GM12865 (cell line): ENCODE measurements at regions not wholly inside any gene's neighbourhood (a gene's known extent, or its start where the extent isn't known, plus 50 kb on each side); places are given as distances from the start of the nearest gene placed in this dataset.
"Not testable (repeated sequence)": the region's sequence is repeated elsewhere in the genome, so short reads cannot be mapped to it uniquely, and the experiment has no call there.

Experiments used
- DNase-seq: peaks from one replicate; pipeline ENCODE4 v3.0.0; 2010; ENCODE audit warnings: low read depth
- H3K4me3 ChIP-seq: 2 replicates; pipeline ENCODE4 v1.5.1; 2011; ENCODE audit warnings: mild to moderate bottlenecking, low read depth, low read length, control low read depth
- CTCF ChIP-seq: IDR thresholded peaks from 2 replicates; pipeline ENCODE4 v1.5.1; 2011; ENCODE audit warnings: low read length, control low read depth, low read depth, inconsistent platforms; ENCODE audit not compliant: insufficient read depth; ENCODE audit errors: missing control alignments

- no peak overlapping the region for H3K4me3 ChIP-seq
- no peak for DNase-seq
- TF ChIP-seq CTCF: no peak
Measured at GRCh38 chr11:134940441-134941126, 528.5 kb upstream of the B3GAT1 start.

DNA sequence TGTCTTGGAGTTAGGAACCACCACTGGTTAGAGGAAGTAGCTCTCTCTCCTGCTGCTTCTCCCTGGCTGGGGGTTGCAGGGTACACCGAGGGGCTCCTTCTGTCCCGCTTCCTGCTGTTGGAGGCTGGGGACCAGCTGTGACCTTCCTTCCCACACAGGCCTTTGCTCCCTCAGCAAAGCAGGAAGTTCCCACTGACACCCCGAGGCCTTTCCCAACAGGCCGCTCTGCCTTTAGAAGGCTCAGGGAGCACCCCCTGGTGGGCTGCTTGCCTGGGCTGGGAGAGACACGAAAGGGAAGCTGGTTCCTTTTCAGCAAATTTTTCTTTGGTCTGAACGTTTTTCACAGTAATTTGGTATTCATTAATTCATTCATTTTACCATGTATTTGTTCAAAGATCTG is 527.9 kb upstream of the B3GAT1 start:
- TF ChIP-seq CTCF: no peak
- H3K4me3 ChIP-seq: no peak overlapping the region

DNA sequence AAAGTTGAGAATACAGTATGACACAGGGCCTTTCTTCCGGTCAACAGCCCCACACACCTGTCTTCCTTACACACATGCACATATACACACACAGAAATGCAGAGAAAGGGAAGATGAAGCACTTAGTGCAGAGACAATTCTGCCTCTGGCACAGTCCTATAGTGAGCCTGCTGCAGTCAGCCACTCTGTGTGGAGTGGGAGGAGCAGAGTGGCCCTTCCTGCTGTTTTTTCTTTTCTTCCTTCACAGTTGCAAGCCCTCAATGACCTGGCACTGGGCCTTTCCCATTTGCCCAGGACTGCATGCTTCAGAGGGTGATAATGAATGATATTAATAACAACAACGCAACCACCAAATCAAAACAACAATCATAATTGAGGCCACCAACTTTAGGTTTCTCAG is 527.0 kb upstream of the B3GAT1 start:
- TF ChIP-seq CTCF: no peak
- H3K4me3 ChIP-seq: no peak overlapping the region
- DNase-seq: no peak

More for the DNA sequence above, 527.9 kb upstream of the B3GAT1 start:
- no peak for DNase-seq

DNA sequence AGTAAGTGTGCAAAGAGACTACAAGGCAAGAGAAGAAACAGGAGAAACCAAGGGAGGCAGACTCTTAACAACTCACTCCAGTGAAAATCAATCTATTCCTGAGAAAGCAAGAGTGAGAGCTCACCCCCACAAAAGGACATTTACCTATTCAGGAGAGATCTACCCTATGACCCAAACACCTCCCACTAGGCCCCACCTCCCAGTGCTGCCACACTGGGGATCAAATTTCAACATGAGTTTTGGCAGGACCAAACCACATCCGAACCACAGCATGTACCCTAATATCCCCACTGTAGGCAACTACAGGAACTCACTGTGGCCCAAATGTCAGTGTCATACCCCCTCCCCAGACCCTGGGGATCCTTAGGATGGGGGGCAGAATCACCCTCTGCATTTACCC is 526.2 kb upstream of the B3GAT1 start:
- no peak for DNase-seq
- no peak overlapping the region for H3K4me3 ChIP-seq
- TF ChIP-seq CTCF: no peak

- H3K4me3 ChIP-seq, DNase-seq: not testable (repeated sequence)
Measured at GRCh38 chr11:134937193-134937592, 525.2 kb upstream of the B3GAT1 start.

- H3K4me3 ChIP-seq: no peak overlapping the region
- TF ChIP-seq CTCF: no peak
- DNase-seq: no peak
Measured at GRCh38 chr11:134932761-134933160, 520.7 kb upstream of the B3GAT1 start.

DNA sequence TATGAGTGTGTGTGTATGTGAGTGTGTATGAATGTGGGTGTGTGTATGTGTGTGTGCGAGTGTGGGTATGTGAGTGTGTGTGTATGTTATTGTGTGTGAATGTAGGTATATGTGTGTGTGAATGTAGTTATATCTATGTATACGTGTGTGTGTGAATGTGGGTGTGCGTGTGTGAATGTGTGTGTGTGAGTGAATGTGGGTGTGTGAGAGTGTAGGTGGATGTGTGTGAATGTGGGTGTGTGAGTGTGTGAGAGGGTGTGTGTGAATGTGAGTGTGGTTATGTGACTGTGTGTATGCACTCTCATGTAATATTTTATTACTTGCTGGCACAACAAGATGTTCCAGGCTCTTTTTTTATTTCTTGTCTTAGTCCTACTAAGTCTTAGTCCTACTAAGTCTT is 513.4 kb upstream of the B3GAT1 start:
- no peak overlapping the region for H3K4me3 ChIP-seq
- TF ChIP-seq CTCF: no peak
- no peak for DNase-seq

GRCh38 chr11:134923441-134923840 is 511.4 kb upstream of the B3GAT1 start:
- DNase-seq: no peak
- H3K4me3 ChIP-seq: no peak overlapping the region
- no peak for TF ChIP-seq CTCF
